ENCODE measurements at regions not wholly inside any gene's neighbourhood (a gene's known extent, or its start where the extent isn't known, plus 50 kb on each side); places are given as distances from the start of the nearest gene placed in this dataset.

- no peaks in the 10 kb centered on the region for H3K4me1 Mint-ChIP-seq (ENCODE audit: low read depth)
- no peaks in the 10 kb centered on the region for H3K36me3 Mint-ChIP-seq
- H3K4me3 Mint-ChIP-seq = no peak overlapping the region
- H3K27me3 Mint-ChIP-seq = no peaks in the 10 kb centered on the region
- H3K27ac Mint-ChIP-seq = no peak overlapping the region
- no peaks in the 10 kb centered on the region for H3K9me3 Mint-ChIP-seq (ENCODE audit: low read depth)
These were observed 260.3 kb upstream of the KLF4 start for GRCh38 chr9:107749787-107750444.

GRCh38 chr9:107744873-107745272 lies 255.3 kb upstream of the KLF4 start:
- Mint-ChIP-seq H3K4me3 (no peak overlapping the region), H3K4me1 (ENCODE audit: low read depth) (no peaks in the 10 kb centered on the region), H3K27ac (no peak overlapping the region), H3K36me3 (no peaks in the 10 kb centered on the region), H3K27me3 (no peaks in the 10 kb centered on the region), H3K9me3 (ENCODE audit: low read depth) (no peaks in the 10 kb centered on the region)

- H3K4me3 Mint-ChIP-seq = no peak overlapping the region
- no peak overlapping the region for H3K27ac Mint-ChIP-seq
- no peaks in the 10 kb centered on the region for H3K4me1 Mint-ChIP-seq (ENCODE audit: low read depth)
- H3K36me3 Mint-ChIP-seq = no peaks in the 10 kb centered on the region
- no peaks in the 10 kb centered on the region for H3K27me3 Mint-ChIP-seq
- no peaks in the 10 kb centered on the region for H3K9me3 Mint-ChIP-seq (ENCODE audit: low read depth)
These were observed 253.2 kb upstream of the KLF4 start for GRCh38 chr9:107742531-107743309.

GRCh38 chr9:107740088-107740980 lies 250.8 kb upstream of the KLF4 start:
- H3K4me1 Mint-ChIP-seq (ENCODE audit: low read depth) = no peaks in the 10 kb centered on the region

DNA sequence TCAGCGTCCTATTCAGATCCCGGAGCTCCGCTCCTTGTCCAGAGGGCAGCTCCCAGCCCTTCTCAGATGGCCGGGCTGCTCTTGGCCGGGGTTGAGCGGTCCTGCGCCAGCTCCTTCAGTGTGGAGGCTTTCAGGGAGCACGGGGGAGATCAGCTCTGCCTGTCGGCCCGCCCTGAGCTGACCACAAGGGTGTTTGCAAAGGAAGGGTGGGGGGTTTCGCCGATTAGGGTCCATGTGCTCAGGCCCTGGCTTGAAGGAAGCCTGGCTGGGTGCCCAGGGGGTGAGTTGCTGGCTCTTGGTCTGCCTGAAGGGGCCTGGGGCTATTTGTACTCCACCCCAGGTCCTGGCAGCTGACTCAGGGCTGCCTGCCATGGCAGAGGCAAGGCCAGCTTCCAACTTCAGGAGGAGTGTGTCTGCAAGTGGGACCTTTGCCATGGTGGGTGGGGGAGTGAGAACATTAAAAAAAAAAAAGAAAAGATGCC lies 250.1 kb upstream of the KLF4 start:
- Mint-ChIP-seq H3K27ac (no peak overlapping the region), H3K4me1 (ENCODE audit: low read depth) (no peaks in the 10 kb centered on the region), H3K36me3 (no peaks in the 10 kb centered on the region), H3K9me3 (ENCODE audit: low read depth) (no peaks in the 10 kb centered on the region), H3K4me3 (no peak overlapping the region), H3K27me3 (no peaks in the 10 kb centered on the region)

More at GRCh38 chr9:107740088-107740980, 250.8 kb upstream of the KLF4 start:
- no peaks in the 10 kb centered on the region for H3K36me3 Mint-ChIP-seq
- H3K27me3 Mint-ChIP-seq = no peaks in the 10 kb centered on the region
- no peak overlapping the region for H3K27ac Mint-ChIP-seq
- no peak overlapping the region for H3K4me3 Mint-ChIP-seq
- H3K9me3 Mint-ChIP-seq (ENCODE audit: low read depth) = no peaks in the 10 kb centered on the region

GRCh38 chr9:107738789-107739188 lies 249.2 kb upstream of the KLF4 start:
- Mint-ChIP-seq H3K4me1 (ENCODE audit: low read depth) (no peaks in the 10 kb centered on the region), H3K9me3 (ENCODE audit: low read depth) (no peaks in the 10 kb centered on the region), H3K4me3 (no peak overlapping the region), H3K27me3 (no peaks in the 10 kb centered on the region), H3K36me3 (no peaks in the 10 kb centered on the region), H3K27ac (no peak overlapping the region)

GRCh38 chr9:107737987-107738743 lies 248.6 kb upstream of the KLF4 start:
- H3K36me3 Mint-ChIP-seq = no peaks in the 10 kb centered on the region
- no peaks in the 10 kb centered on the region for H3K27me3 Mint-ChIP-seq
- H3K27ac Mint-ChIP-seq = no peak overlapping the region
- no peak overlapping the region for H3K4me3 Mint-ChIP-seq
- no peaks in the 10 kb centered on the region for H3K9me3 Mint-ChIP-seq (ENCODE audit: low read depth)
- no peaks in the 10 kb centered on the region for H3K4me1 Mint-ChIP-seq (ENCODE audit: low read depth)

DNA sequence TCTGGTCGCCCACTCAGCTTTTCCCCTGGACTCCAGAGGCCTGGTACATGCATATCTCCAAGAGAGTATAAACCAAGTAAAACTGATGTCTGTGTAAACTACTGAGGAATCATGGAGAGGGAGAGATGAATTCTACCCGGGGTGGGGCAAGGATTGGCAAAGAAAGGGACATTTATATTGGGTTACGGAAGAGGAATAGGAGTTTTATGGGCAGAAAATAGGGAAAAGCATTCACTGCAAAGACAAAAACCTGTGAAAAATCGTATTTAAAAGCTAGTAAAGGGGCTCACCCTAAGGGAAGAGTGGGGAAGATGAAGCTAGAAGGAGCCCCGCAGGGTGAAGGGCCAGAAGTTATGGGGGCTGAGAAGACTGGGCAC lies 248.0 kb upstream of the KLF4 start:
- Mint-ChIP-seq H3K4me3 (no peak overlapping the region), H3K27ac (no peak overlapping the region), H3K27me3 (no peaks in the 10 kb centered on the region), H3K4me1 (ENCODE audit: low read depth) (no peaks in the 10 kb centered on the region), H3K9me3 (ENCODE audit: low read depth) (no peaks in the 10 kb centered on the region), H3K36me3 (no peaks in the 10 kb centered on the region)

DNA sequence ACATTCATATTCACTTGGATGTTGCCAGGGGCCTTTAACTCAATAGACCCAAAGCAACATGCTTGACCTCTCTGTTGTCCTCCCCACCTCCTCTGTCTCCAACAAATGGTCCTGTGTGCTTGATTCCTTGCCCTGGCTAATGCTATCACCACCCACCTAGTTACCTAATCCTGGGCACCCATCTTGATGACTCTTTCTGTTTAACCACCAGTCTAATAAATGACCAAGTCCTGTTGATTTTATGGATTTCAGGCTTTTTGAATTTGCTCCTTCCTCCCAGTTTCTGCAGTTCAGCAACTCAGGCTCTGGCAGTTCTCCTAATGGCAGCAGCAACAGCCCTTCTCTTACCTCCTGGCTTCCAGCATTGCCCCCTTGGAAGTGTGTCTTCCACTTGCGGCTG lies 246.3 kb upstream of the KLF4 start:
- no peaks in the 10 kb centered on the region for H3K4me1 Mint-ChIP-seq (ENCODE audit: low read depth)
- H3K4me3 Mint-ChIP-seq = no peak overlapping the region

DNA sequence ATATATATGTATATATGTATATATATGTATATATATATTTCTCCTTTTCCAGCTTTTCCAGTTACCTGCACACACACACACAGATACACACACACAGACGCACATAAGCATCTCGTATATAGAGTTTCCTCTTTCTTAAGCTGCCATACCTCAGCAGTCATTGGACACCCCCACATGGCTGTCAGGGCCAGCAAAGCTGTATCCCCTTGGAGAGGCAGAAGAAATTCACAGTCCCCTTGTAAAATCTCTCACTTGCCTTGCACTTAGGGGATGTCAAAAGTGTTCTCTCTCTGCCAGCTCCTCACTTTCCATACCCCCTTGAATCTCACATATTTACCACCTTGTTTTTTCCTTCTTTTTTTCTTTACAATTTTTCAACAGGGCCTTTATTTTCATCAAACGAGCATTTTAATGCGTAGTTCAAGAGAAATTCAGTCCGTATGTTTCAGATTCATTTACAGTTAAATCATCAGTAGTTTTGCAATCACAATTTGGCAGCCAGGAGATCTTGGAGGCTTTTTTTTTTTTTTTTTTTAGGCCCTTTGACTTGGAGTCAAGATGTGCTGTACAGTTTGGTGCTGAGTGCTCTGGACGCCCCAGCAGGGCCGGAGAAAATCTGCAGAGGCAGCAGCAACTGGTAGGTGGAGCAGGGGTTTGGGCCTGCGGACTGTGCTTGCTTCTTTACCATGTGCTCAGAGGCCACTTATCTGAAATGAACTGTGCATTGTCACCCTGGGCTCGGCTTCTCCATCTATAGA lies 244.9 kb upstream of the KLF4 start:
- no peaks in the 10 kb centered on the region for H3K27me3 Mint-ChIP-seq
- H3K4me1 Mint-ChIP-seq (ENCODE audit: low read depth) = no peaks in the 10 kb centered on the region
- peaks cover 1% of the 10 kb centered on the region for H3K9me3 Mint-ChIP-seq (ENCODE audit: low read depth)
- H3K36me3 Mint-ChIP-seq = no peaks in the 10 kb centered on the region
- H3K4me3 Mint-ChIP-seq = no peak overlapping the region
- H3K27ac Mint-ChIP-seq = no peak overlapping the region

More for the DNA sequence above, 246.3 kb upstream of the KLF4 start:
- H3K36me3 Mint-ChIP-seq = no peaks in the 10 kb centered on the region
- no peak overlapping the region for H3K27ac Mint-ChIP-seq
- H3K9me3 Mint-ChIP-seq (ENCODE audit: low read depth) = no peaks in the 10 kb centered on the region
- no peaks in the 10 kb centered on the region for H3K27me3 Mint-ChIP-seq

DNA sequence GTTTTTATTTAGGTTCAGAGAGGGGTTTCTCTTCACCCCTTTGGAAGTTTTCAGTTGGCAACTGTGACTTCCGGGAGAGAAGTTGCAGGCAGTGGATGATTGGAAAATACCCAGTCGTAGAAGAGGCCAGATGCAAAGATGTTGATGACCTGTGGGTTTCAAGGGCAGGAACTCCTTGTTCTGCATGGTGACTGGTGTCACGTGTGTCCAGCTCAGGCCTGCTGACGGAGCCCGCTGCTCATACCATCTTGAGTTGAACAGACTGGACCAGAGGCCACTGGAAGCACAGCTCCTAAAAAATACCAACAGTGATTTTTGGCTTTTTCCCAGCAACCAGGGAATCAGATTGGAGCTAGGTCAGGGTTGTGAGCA lies 243.9 kb upstream of the KLF4 start:
- H3K36me3 Mint-ChIP-seq = no peaks in the 10 kb centered on the region
- H3K4me3 Mint-ChIP-seq = no peak overlapping the region
- peaks cover 3% of the 10 kb centered on the region for H3K9me3 Mint-ChIP-seq (ENCODE audit: low read depth)
- no peaks in the 10 kb centered on the region for H3K27me3 Mint-ChIP-seq
- no peak overlapping the region for H3K27ac Mint-ChIP-seq
- no peaks in the 10 kb centered on the region for H3K4me1 Mint-ChIP-seq (ENCODE audit: low read depth)

DNA sequence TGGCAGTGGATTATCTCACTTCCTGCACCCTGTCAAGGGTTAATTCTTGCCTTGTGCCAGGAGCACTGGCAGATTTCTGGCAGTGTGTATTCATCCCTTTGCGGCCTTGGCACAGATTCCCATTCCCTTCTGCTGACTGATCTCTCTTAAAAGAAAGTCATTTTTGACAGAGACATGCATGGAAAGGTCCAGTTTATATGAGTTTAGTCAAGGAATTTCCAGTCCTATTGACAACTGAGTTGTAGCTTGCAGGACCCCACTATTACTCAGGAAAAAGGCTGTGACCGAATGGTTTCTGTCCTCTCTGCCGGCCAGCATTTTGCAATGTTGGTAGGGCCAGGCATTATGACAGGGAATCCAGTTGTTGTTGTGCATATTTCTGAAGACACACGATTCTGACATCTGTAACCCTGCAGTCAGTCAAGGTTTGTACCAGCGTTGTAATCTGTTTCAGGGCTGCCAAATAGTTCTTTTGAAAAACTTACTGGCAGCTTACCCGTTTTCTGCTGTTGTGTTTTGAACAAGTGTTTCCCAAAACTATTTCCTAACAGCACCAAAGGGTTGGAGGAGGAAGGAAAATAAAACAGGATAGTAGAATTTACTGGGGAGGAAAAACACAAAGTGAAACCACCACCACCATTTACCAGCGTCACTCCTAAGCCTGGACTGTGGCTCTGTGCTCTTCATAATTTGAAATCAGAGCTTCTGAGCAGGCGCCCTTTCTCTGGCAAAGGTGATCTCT lies 243.4 kb upstream of the KLF4 start:
- no peak overlapping the region for H3K27ac Mint-ChIP-seq
- H3K4me1 Mint-ChIP-seq (ENCODE audit: low read depth) = no peaks in the 10 kb centered on the region
- H3K36me3 Mint-ChIP-seq = no peaks in the 10 kb centered on the region
- H3K4me3 Mint-ChIP-seq = no peak overlapping the region
- H3K27me3 Mint-ChIP-seq = no peaks in the 10 kb centered on the region
- peaks cover 3% of the 10 kb centered on the region for H3K9me3 Mint-ChIP-seq (ENCODE audit: low read depth)

DNA sequence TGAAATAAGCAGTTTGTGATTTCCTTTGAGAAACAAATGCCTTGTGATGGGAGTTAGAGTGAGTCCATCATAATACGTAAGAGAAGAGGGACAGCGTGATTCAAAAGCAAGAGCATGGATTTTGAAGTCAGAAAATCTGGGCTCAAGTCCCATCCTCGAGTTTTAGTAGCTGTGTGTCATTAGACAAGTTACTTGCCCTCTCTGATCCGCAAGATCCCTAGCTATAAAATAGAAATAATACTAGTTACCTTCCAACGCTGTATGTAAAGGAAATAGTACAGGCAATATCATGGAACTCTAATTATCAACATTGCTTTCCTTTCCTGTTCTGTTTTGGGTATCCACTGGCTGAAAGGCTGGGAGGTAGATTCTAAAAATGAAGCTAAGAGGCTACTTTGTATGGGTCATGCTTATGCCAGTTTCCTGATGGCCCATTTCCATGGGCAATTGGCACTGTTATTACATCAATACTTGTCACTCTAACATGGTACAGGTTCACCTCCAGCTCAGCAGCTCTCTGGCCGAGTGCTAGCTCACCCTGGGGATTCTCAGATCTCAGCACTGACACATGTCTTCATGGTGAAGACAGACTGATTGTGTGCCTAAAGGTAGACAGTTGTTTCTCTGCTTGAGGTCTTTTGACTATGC lies 241.7 kb upstream of the KLF4 start:
- Mint-ChIP-seq H3K9me3 (ENCODE audit: low read depth) (peaks cover 3% of the 10 kb centered on the region), H3K36me3 (no peaks in the 10 kb centered on the region), H3K27me3 (no peaks in the 10 kb centered on the region), H3K4me1 (ENCODE audit: low read depth) (no peaks in the 10 kb centered on the region), H3K27ac (no peak overlapping the region), H3K4me3 (no peak overlapping the region)

Data from activated naive CD8-positive, alpha-beta T cell (primary cell).